NCI-H1105 treated with DMSO at 0.1 percent for 48 hours (cell line): ENCODE measurements at regions not wholly inside any gene's neighbourhood (a gene's known extent, or its start where the extent isn't known, plus 50 kb on each side); places are given as distances from the start of the nearest gene placed in this dataset.
A peak's percentile ranks its signal among the peaks of the same experiment; 100 is the strongest.

Experiments
- DNase-seq: peaks from one replicate; lab custom pipeline; 2025; lab: John Stamatoyannopoulos, UW

DNA sequence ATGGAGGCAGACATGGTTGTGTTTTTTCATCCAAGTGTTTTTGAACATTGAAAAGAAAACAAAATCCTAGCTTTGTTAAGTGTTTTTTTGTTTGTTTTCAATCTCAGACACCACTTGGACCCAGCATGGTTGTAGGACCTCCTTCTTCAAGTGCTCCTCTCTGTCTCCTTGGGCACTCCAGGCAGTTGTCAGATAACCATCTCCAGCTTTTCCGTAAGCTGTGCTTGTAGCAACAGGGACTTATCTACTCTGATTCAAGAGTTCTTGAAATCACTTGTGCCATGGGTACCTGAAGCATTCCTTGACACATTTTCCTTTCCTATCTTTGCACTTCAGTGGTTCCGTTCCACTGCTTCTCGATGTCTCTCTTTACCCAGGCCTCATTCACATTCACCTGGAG, 334.9 kb upstream of the DDX53 start:
- no peak for DNase-seq

DNA sequence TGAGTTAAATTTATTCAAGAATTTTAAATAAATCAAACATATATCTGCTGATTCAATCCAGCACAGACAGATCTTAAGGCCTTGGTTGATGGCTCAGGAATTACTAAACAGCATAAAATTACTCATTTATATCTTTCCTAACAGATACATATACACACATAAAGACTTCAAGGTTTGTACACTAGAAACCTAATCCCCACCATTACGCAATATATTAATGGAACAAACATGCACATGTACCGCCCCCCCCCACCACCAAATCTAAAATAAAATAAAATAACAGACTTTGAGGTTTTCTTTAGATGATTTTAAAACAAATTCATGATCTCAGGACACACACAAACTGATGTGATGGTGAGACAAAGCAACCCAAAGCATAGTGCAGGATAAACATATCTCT, 333.9 kb upstream of the DDX53 start:
- DNase-seq = no peak

DNA sequence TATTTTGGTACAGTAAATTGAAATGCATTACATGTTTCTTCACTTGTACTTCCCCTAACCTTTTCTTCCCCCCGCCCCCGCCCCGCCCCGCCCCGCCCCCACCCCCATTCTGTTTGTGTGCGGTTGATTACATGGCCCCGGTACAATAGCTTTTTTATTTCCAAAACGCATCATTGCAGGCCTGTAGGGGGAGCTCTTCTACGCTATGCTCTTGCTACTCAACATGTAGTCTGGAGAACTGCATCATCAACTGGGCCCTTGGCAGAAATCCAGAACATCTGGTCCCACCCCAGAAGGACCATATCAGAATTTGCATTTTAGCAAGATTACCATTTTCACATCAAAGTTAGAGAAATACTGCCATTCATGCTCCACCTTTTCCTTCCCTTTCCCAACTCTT, 333.3 kb upstream of the DDX53 start:
- DNase-seq = no peak

DNA sequence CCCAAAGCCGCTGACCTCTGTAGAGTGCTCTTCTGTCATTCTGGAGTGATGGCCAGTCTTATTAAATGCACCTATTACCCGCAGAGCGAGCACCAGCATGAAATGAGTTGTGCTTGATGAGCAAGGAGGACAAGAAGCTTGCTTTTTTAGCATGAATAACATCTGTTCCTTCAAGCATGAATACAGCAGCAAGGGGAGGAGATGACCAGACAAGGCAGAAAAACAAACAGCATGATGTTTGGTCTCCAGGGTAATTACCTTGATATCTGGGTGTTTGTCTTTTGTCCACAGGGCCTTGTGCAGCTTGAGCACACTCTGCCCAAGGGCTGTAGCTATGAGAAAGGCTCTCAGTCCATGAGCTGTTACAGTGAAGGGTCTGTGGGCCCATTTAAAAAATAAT, 324.8 kb upstream of the DDX53 start:
- peak; percentile 28 for DNase-seq

DNA sequence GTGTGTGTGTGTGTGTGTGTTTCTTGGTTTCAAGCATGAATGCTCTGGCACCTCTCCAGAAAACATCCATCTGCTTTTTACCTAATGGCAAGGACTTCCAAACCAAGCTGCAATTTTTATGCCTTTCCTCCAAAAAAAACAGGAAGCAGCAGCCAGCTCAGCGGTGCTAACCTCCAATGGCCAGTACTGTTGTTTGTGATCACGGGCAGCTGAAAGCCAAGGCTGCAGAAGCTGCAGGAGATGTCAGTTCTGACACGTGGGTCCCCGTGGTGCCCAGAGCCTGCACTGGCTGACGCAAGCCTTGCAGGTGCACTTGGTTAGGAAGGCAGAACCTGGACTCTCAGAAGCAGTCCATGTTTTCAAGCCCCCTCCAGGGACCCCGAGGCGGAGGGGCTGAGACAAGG, 313.6 kb upstream of the DDX53 start:
- peak; percentile 80 for DNase-seq

DNA sequence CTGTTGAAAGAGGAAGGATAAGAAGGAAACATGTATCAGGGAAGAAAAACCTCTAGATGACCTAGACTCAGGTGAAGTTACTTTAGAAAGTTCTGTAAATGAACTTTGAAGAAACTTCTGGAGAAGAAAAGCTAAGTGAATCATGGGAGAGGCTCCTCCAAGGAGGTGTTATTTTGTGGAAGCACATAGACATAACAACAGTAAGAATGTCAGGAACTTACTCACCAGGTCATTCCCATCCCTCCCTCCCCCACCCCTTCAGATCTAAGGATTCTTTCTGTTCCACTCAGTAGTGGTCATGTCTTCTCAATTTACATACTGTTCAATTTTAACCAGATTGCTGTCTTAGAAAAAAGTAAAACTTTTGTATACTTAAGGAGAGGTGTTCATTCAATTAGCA, 310.5 kb upstream of the DDX53 start:
- DNase-seq = no peak

DNA sequence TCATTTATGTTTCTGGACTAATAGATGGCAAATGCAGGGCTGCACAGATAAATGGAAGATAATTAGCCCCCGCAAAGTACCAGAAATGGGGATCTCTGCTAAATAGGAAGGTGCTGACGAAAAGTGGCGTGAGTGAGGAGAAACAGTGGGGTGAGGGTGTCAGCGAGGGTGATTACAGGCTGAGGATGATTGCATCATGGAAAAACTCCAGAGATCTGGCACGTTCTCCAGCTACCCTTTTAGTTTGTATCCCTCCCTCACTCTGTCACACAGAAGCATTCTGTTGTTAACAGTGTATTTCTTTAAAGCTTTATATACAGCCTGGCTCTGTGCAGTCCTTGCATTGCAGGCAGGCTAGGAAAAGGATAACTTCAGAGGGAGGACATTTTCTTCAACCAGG, 309.6 kb upstream of the DDX53 start:
- DNase-seq = peak; percentile 60

DNA sequence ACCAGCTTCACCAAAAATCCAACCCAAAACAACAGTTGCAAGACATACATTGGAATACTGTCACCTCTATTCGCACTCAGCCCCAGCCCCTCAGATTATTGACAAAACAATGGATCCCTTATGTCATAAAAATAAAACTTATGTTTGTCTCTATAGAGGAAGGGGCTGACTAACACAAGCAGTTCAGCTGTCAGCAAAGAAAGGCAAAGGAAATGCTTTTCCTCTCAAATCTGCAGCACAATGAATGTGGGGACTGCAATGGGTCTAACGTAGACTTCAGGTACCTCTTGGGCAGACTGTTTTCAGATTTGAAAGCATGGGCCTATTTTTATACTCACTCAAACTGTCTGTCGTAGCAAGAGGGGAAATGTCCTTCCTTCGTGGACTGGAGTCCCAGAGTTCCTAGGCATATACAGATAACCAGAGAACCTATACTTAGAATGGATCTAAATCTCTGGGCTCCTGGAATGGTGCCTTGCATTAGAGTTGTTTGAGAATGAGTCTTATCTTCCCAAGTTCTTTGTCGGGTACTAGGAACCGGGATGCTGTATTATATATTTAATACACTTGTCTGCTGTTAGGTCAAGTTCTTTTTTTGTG, 307.7 kb upstream of the DDX53 start:
- no peak for DNase-seq

DNA sequence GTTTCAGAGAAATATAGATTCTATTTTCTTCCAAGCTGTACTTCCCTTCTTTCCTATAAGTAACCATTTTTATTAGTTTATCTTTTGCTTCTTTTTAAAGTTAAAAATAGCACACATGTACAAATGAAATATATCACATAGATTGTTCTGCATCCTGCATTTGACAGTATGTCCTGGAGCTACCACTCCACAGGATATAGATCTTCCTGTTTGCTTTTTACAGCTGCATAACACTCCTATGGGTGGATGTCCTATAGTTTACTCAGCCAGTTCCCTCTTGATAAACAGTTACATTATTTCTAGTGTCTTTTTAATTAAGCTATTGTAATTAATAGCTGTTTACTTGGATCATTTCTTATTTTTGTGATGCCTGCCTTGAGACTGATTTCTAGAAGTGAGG, 301.6 kb upstream of the DDX53 start:
- DNase-seq = no peak

DNA sequence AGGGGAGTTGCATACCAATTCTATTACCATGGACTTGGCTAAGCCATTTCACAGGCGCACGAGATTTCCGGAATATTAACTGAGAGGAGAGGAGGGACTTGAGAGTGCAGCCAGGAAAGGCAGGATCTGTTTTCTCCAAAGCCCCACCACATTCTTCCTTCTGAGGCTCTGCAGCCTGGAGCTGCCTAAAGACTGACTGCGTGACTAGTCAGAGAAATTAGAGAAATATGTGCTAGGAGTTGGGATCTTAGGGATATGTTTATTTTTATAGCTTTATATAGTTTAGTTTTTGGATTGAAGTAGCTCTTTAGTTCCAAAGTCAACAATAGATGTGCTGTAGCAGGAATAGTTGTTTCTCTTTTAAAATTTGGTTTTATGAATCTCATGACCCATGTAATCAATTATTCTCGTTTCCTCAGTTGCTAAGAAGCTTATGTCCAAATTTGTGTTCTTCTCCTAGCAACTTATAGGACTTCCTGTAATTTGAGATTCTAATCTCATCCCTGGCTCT, 300.1 kb upstream of the DDX53 start:
- DNase-seq = no peak

DNA sequence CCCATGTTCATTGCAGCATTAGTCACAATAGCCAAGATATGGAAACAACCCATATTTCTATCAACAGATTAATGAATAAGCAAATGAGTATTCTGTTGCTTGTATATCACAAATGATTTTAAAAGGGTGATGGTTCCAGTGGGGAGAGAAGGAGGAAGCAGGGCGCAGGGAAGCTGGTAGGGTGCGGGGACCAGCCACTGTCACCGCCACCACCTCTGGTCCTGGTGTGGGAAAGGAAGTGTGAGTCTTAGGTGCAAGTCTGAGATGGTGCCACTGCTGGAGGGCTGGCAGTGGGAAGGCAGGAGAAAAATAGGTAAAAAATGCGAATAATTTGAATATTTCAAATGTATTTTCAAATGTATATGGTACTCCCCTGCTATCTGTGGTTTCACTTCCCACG, 286.8 kb upstream of the DDX53 start:
- no peak for DNase-seq

DNA sequence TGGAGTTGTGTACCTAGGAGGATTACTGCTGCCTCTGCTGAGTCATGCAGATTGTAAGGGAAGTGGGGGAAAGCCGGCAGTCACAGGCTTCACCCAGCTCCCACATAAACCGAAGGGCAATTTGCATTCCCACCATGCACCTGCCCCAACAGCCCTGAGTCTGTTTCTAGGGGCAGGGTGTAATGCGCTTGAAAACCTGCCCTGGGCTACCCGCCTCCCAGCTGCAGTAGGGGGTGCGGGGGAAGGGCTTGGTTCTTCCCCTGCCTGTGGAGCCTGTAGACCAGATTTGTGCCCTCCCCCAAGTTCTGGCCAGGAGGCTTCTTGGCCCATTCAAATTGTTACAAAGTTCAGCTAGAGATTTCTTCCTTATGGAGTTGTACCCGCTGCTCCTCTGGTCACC, 269.2 kb upstream of the DDX53 start:
- no peak for DNase-seq

DNA sequence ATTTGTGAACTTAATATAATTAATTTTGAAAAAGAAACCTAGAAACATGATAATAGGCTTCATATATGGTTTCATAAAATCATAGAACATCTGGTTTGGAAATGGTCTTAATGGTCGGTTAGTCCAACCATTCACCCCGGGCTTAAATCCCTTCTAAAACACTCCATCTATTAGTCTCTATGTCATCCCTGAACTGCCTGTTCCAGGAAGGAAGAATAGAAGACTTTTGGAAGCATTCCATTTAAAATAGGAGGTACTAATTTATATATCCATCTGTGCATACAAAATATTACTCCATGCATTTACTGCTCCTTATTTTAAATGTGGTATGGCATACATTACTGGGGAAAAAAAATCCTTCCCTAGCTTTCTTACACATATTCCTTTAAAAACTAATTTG, 262.2 kb upstream of the DDX53 start:
- no peak for DNase-seq

DNA sequence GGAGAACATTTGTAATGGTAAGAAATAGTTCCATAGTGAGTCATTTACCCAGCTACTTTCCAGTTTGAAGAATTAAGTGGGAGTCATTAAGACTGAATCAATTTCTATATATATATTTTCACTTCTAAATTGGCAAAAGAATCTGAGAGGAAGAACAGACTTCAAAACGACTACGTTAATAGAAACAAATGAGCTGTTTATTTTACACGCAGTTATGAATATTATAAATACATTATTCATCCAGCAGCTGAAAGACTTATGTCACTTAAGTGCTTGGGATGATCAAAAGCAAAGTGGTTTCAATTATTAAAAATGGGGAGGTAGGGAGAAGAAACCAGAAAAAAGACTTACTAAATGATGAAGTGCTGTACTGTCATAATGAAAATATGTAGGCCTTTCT, 260.5 kb upstream of the DDX53 start:
- no peak for DNase-seq

DNA sequence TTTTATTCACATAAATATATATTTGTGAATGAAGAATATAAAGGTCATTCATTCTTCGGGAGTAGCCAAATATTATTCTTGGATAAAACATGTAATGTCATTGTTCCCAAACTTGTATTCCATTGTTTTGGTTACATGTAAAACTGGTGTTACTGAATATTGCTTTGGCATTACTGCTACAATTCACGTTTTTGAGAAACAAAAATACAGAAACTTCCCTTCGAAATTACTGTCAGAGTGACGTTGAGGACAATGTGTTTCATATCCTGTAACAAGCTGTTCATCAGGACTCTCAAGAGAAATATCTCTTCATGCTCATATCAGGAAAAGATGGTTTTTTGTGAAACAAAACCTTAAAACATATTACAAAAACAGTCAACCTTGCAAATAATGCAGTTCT, 258.9 kb upstream of the DDX53 start:
- DNase-seq = no peak

DNA sequence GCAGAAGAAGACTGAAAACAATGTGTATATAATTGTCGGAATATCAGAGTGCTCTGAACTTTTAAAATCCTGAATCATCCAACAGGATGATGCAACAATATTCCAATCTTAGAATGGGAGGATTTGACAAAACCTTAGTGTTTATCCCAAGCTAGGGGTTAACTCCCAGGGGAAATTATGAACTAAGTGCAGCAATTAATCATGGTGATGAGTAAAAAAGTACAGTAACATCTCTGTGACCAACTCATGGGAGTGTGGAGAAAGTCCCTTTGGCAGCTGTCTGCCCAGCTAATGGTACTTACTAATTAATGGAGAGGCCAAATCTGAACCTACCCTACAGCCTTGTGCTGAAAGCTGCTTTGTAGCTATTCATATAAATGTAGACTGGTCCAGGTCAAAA, 257.6 kb upstream of the DDX53 start:
- no peak for DNase-seq

DNA sequence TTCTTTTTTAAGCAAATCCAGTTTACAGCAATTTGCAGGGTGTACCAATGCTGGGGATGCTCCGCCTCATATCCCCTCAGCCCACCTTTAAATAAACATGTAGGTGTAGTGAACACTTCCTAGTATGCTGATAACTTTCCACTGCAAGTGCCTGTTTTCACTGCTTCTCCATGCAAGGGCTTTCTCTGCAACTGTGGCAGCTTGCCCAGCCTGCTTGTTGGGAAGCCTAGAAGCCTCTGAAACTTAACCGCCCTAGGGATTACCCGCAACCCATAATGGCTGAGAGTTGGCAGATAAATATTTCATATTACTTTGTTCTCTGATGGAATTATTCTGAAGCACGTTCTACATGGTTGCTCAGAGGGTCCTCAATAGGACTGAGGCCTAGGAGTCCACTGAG, 253.7 kb upstream of the DDX53 start:
- no peak for DNase-seq

DNA sequence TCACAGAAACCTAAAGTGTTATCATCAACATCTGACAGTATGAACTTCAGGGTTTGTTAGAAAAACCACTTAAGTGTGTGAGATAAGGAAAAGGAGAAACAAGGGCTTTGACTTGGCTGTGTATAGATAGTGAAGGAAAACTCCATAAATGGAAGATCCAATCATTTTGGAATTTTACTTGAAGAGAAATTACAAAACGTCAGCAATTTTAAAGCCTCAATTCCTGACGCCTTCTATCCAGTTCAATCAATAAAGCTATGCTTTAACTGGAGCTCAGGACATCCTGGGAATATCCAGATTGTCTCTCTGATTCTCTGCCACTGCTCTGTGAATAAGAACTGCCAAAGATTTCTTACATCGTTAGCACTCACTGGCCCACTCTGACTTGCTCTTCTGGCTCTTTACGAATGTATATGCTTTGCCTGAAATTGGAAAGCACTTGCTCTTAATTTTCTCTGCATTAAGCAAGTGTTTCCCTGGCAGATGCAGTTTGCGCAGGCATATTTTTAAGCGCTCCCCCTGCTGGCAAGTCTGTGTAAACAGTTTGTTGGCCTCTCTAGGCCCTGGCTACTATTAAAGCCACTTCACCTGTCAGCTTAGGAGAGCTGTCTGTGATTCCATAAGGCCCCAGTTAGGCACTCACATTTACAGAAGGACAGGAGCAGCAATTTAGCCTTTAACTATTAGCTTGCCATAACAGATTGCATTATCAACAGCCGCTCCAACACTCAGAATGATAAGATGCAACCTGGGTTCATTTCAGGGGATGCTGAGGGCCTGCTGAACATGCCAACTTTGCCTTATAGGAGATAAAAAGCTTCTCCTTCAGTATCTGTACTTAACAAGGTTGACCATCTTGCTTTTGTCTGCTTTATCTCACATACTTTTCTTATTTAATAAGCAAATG, 251.4 kb upstream of the DDX53 start:
- DNase-seq = peak; percentile 51

DNA sequence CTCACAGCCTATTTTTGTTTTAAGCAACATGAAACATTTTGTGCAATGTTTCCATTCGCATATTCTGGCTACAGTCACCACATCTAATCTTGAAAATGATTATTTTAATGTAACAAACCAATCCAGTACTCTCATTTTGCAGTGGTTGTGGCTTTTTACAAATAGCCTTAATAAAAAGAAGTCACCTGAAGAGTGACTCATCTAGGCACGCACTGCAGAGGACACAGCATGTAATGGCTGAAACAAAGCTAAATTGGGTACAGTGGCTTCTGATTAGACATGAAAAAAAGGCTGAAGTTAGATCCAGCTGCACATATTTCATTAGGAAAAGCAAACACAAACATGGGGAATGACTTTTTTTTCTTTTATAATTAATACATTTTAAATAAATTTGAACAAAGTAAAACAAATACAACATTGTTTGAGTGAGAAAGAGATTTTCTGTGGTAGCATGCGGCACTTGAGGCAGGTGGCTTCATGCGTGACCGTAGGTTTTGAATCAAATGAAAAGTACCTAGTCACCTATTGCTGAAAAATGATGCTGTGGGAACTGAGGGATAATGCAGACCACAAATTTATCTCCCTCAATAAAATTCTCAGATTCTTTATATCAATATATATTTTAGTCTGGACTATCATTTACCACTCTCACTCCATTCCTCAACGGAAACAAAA, 240.8 kb upstream of the DDX53 start:
- DNase-seq = no peak

DNA sequence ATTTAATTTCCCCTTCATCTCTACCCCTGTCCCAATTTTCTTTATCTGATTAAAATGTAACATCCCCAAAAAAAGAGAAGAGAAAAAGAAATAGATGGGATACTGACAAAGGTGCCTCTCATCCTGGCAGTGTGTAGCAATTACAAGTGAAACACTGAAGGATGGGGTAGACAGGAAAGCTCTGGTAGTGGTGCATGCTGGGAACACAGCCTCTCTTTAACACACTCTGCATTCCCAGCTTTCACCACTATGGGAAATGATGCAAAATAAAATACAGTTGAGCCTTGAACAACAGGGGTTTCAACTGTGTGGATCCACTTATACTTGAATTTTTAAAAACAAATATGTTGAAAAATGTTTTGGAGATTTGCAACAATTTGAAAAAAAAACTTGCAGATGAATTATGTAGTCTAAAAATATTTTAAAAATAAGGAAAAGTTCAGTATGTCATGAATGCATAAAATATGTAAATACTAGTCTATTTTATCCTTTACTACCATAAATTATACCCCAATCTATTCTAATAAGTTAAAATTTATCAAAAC, 239.2 kb upstream of the DDX53 start:
- DNase-seq = no peak

DNA sequence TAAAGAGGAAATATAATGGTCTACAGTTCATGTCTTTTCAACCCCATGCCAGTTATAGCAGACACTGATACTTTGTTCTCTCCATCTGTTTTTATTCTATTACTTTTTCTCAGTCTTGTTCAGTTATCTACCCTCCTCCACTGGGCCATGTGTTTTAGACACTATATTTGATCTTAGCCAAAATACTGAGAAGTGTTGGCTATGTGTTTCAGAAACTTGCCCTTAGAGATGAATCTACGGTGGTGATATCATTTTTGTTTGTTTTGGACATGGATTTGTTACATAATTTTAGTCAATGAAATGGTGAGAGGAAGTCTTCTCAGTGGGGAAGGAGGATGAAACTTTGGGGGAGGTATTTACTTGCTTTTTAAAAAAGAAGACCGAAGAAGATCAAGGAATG, 211.5 kb upstream of the DDX53 start:
- DNase-seq = no peak

DNA sequence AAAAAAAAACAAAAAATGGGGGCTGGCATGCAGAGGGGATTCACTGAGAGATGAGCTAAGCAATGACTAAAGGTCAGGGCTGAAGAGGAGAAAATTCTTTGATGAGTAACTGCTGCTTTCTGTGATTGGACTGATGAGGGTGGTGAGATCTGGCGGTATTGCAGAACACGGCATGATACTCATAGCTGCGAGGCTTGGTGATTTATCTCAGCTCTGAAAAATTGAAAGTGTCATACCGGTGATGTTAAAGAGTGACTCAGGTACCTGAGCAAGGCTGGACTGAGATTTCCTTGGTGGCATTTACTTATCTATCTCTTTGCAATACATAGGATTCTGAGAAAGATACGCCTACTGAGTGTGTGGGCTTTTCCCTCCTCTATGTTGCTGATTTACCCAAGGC, 204.1 kb upstream of the DDX53 start:
- no peak for DNase-seq

DNA sequence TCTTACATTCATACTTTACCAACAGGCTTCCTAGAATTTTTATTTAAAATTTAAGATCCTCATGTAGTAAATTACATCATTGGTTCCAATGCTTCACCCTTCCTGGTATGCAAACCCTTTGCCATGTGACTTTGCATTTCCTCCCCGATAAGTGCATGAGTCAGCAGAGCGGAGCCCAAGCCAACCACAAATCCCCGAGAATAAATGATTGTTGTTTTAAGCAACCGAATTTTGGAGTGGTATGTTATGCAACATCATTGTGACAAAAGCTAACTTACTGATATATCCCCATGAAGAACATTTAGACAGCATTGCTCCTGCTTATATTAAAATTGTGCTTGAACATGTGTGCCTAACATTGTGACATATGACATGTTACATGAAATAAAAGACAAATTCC, 199.4 kb upstream of the DDX53 start:
- DNase-seq = no peak
